Mucosa of rectum (tissue), 2 donors: ENCODE measurements at regions not wholly inside any gene's neighbourhood (a gene's known extent, or its start where the extent isn't known, plus 50 kb on each side); places are given as distances from the start of the nearest gene placed in this dataset.

Source experiments
- H3K27ac ChIP-seq, 2 donors: one replicate each; pipeline ENCODE4 v1.7.0; 2013; ENCODE audit warnings: inconsistent platforms in 2 of 2, low read depth in 2 of 2, low read length in 2 of 2
- H3K27me3 ChIP-seq, 2 donors: one replicate each; pipeline ENCODE4 v1.7.0; 2013; ENCODE audit warnings: low read length in 2 of 2; ENCODE audit not compliant: control insufficient read depth in 2 of 2, insufficient read depth in 2 of 2
- H3K36me3 ChIP-seq, 2 donors: one replicate each; pipeline ENCODE4 v1.7.0; 2013; ENCODE audit warnings: low read length in 2 of 2; ENCODE audit not compliant: control insufficient read depth in 2 of 2, insufficient read depth in 2 of 2
- H3K4me1 ChIP-seq, 2 donors: one replicate each; pipeline ENCODE4 v1.7.0; 2013; ENCODE audit warnings: low read length in 2 of 2, mild to moderate bottlenecking in 1 of 2; ENCODE audit not compliant: control insufficient read depth in 2 of 2, insufficient read depth in 2 of 2
- H3K4me3 ChIP-seq, 2 donors: one replicate each; pipeline ENCODE4 v1.7.0; 2013; ENCODE audit warnings: low read length in 2 of 2
- H3K9ac ChIP-seq, 2 donors: one replicate each; pipeline ENCODE4 v1.7.0; 2013; ENCODE audit warnings: low read length in 2 of 2, low read depth in 1 of 2, mild to moderate bottlenecking in 1 of 2
- H3K9me3 ChIP-seq, 2 donors: one replicate each; pipeline ENCODE4 v1.7.0; 2013; ENCODE audit warnings: low read length in 2 of 2; ENCODE audit not compliant: control insufficient read depth in 2 of 2
- donor health status: healthy.
- donor health status: Normal muscosa, but diverticular disease.

DNA sequence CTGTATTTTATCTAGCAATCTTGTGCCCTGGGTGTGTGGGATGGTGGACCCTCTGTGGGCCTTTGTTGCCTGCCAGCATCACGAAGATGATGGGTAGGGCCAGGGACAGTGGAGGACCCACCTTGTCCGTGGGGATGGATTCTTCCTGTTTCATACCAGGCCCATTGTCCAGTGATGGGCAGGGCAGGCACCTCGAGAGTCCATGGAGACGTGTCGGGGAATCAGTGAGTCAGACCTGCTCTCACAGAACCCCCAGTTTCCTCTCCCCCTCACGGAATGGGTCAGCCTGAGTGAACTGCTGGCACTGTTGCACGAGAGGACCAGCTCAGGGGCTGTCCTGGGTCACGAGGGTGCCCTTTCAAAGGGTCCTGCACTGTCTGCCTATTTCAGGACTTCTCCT, 401.2 kb downstream of the RPS24 start:
- H3K4me1 ChIP-seq: no peaks in the 10 kb centered on the region
- no peaks in the 10 kb centered on the region for H3K27me3 ChIP-seq
- H3K9ac ChIP-seq: no peak overlapping the region
- no peaks in the 10 kb centered on the region for H3K36me3 ChIP-seq
- no peaks in the 10 kb centered on the region for H3K9me3 ChIP-seq
- H3K27ac ChIP-seq: no peak overlapping the region
- no peak overlapping the region for H3K4me3 ChIP-seq

DNA sequence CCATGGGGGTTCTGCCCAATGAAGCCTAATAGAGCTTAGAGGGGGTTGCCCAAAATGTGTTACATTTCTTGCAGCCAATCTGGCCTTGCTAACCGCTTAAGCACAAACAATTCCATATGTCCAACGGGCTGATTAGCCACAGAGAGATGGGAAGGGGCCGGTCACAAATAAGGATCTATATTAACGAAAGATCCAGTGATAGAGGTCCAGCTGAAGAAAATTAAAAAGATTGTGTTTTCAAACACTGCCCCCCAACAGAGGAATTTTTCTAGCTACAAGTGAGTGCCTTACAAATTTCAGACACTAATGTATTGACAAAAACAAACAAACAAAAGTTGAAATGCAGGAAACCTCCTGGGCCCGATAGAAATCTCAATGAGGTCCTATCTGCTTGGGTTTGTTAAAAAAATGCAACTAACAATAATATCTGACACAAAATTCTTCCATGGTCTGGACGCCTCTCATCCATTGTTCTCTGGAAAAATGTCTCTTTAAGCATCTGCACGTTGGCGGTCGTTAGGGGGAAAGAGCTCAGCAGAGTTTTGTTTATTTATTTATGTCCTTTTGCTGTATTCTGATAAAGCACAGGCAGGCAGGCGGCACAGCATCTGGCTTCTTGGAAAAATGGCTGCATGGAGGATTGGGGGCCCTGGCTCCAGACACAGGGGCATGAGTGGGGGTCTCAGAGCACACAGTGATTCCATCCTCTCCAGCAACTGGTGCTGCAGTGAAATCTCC, 402.0 kb downstream of the RPS24 start:
- Histone ChIP-seq H3K27me3 (no peaks in the 10 kb centered on the region), H3K36me3 (no peaks in the 10 kb centered on the region), H3K4me3 (no peak overlapping the region), H3K9ac (no peak overlapping the region), H3K27ac (no peak overlapping the region), H3K4me1 (no peaks in the 10 kb centered on the region), H3K9me3 (no peaks in the 10 kb centered on the region)

DNA sequence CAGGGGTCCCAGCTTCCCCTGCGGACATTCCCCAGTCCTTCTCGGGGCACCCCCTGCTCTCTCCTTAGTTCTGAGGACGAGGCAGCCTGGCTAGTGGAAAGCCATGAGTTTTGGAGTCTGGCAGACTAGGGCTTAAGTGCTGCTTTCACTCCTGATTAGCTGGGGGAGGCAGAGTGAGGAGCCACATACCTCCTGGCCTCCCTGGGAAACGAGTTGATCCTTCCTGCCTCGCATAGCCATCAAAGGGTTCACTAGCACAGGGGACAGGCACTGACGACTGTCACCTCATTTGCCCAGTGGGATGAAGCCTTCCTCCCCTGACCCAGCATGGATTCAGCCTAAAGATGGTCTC, 402.5 kb downstream of the RPS24 start:
- Histone ChIP-seq H3K4me1 (no peaks in the 10 kb centered on the region), H3K9me3 (no peaks in the 10 kb centered on the region), H3K4me3 (no peak overlapping the region), H3K27me3 (no peaks in the 10 kb centered on the region), H3K36me3 (no peaks in the 10 kb centered on the region), H3K9ac (no peak overlapping the region), H3K27ac (no peak overlapping the region)

DNA sequence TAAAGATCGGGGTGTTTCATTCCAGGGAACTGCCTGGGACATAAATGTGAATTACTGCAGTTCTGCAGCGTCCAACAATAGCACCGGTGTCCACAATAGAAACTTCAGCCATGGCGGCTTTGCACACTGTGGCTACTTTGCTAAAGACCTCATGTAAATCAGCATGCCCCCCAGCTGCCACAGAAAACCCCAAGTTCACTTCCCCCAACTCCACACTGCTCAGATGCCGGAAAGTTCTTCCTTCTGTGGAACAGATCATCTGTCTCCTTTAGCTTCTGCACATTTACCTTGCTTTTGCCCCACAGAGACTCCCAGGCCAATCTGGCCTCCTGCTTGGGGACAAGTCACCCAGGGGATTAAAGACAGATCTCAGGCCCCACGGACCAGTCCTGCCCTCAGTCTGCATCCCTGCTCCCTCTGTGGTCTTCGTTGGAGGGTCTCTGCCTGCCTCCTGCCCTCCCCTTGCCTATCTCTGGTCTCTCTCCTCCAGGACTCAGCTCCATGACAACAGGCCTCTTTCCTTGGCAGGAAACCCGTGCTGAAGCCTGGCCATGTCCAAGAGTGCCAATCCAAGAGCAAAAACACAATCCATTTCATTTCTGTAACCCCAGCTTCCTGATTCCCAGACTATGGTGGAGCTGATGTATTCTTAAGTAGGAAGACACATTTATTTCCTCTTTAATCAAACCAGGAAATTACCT, 403.2 kb downstream of the RPS24 start:
- H3K27ac ChIP-seq: no peak overlapping the region
- no peaks in the 10 kb centered on the region for H3K9me3 ChIP-seq
- no peaks in the 10 kb centered on the region for H3K27me3 ChIP-seq
- H3K36me3 ChIP-seq: no peaks in the 10 kb centered on the region
- no peaks in the 10 kb centered on the region for H3K4me1 ChIP-seq
- H3K9ac ChIP-seq: no peak overlapping the region
- H3K4me3 ChIP-seq: no peak overlapping the region

DNA sequence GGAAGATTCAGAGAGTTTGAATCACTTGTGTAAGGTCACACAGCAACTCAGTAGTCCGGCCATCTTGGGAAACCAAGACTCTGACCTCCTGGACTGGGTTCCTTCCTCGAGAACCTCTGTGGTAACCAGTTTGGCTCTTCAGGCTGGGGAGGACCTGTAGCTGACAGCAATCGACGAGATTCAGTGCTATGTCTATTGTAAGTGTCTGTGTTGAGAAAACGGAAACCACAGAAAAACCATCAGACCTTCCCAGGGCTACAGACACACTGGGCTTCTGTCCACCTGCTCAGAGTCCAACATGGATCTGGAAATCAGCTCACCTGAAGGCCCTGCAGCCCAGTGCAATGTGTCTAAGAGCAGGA, 403.7 kb downstream of the RPS24 start:
- no peaks in the 10 kb centered on the region for H3K9me3 ChIP-seq
- no peak overlapping the region for H3K27ac ChIP-seq
- H3K4me3 ChIP-seq: no peak overlapping the region
- no peaks in the 10 kb centered on the region for H3K4me1 ChIP-seq
- no peaks in the 10 kb centered on the region for H3K36me3 ChIP-seq
- no peak overlapping the region for H3K9ac ChIP-seq
- H3K27me3 ChIP-seq: no peaks in the 10 kb centered on the region

DNA sequence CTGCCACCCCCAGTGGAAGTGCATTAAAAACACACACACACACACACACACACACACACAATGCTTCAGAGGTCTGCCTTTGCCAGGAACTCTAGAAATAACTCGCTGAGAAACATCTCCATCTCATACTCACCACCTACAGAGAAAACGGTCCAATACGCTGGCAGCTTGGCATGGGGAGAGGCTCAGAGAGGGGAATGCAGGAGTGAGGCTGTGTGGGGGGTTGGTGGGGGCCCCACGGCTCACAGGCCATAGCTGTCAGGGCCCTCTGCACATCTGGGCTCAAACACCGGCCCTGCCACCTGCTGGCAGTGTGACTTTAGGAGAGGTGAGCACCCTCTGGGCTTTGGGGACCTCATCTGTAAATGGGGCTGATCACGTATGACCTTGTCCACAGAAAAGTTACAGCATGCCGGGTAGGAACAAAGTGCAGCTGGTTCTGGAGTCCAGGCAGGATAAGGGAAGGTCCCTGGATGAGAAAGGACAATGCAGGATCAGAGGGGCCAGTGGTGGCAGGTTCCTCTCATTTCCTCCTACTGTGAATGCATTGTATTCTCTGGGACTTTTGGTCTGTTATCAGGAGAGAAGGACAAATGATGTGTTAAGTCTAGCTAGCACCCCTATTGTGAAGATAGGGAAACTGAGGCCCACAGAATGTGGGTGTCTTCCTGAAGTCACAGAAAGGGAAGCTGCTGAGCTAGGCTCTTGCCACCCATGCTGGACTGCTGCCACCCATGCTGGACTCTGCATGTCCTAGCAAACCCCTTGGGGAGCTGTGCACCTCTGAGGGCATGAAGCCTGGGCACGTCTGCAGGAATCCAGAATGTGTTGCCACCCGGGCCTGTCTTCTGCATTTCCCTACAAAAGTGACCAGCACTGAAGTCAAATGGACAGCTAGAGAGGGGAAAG, 404.6 kb downstream of the RPS24 start:
- no peaks in the 10 kb centered on the region for H3K9me3 ChIP-seq
- no peaks in the 10 kb centered on the region for H3K27me3 ChIP-seq
- H3K9ac ChIP-seq: no peak overlapping the region
- H3K36me3 ChIP-seq: no peaks in the 10 kb centered on the region
- H3K4me3 ChIP-seq: no peak overlapping the region
- no peaks in the 10 kb centered on the region for H3K4me1 ChIP-seq
- no peak overlapping the region for H3K27ac ChIP-seq

DNA sequence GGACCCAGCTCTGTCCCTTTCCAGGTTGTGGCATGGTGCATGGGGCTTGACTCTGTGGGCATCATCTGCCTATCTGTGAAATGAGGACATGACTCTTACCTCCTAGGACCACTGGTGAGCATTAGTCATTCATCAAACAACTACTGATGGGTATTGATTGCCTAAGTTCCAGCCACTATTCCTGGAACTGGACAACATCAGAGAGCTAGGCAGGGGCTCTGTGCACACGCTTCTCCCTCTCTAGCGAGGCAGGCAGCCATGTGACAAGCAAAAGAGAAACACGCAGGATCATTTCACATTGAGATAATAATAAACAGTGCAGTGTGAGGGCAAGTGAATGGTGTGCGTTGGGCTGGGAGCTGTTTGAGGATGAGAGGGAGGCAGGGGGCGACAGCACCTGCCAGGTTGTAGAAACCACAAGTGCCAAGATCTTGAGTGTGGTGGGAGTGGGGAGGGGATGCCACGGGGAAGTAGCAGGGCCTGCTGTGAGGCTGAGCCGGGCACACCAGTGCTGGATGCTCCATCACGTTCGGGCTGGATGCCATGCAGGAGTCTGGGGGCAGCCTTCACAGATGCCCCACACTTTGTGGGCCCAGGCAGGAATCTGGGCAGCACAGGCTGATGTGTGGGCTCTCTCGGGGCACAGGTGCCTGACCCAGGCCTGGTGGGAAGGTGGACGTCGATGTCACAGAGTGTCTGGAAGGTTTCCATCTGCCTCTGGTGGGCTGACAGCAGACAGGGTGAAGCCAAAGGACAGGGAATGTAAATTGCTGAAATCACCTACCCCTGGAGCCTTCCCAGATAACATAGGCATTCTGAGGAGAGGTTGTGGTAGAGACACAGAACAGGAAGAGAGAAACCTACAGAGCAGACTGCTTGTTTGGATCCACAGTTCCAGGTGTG, 405.5 kb downstream of the RPS24 start:
- Histone ChIP-seq H3K36me3 (no peaks in the 10 kb centered on the region), H3K4me1 (no peaks in the 10 kb centered on the region), H3K27ac (no peak overlapping the region), H3K4me3 (no peak overlapping the region), H3K9me3 (no peaks in the 10 kb centered on the region), H3K27me3 (no peaks in the 10 kb centered on the region), H3K9ac (no peak overlapping the region)

DNA sequence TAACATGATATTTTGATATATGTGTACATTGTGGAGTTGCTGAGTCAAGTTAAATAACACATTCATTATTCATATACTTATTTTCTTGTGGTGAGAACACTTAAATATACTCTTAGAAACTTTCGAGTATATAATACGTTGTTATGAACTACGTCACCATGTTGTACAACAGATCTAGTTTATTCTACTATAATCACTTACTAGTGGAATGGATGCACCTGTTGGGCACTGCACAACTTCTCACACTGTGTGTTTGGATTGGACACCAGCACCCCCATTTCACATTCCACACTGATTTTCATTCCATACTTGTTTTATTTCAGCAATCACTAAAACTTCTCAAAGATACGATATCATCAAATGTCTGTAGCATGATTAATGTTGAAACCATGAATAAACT, 407.3 kb downstream of the RPS24 start:
- Histone ChIP-seq H3K27me3 (no peaks in the 10 kb centered on the region), H3K9me3 (no peaks in the 10 kb centered on the region), H3K4me1 (no peaks in the 10 kb centered on the region), H3K9ac (no peak overlapping the region), H3K27ac (no peak overlapping the region), H3K36me3 (no peaks in the 10 kb centered on the region), H3K4me3 (no peak overlapping the region)

DNA sequence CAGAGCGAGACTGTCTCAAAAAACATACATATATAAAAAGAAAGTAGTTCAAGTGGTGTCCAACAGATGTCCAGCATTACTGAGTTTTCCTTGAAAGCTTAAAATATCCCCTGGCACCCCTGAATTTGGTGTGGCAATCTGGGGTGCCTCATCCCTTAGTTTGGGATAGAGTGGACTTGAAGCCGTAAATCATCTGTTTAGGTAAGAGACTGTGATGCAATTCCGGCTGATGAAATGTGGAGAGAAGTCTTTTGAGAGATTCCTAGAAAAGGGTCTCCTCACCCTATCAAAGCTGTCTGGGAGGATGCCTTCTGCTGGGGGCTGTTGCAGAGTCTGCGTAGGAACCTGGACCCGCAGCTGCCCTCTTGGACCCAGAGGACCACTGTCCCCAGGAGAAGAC, 408.0 kb downstream of the RPS24 start:
- no peaks in the 10 kb centered on the region for H3K27me3 ChIP-seq
- H3K27ac ChIP-seq: no peak overlapping the region
- no peaks in the 10 kb centered on the region for H3K9me3 ChIP-seq
- H3K9ac ChIP-seq: no peak overlapping the region
- no peaks in the 10 kb centered on the region for H3K4me1 ChIP-seq
- H3K36me3 ChIP-seq: no peaks in the 10 kb centered on the region
- no peak overlapping the region for H3K4me3 ChIP-seq
